ENCODE measurements at regions not wholly inside any gene's neighbourhood (a gene's known extent, or its start where the extent isn't known, plus 50 kb on each side); places are given as distances from the start of the nearest gene placed in this dataset.

- no peak overlapping the region for H3K27ac Mint-ChIP-seq
- intact Hi-C loops (cut with micrococcal nuclease): no loop called here
- DNase-seq: no peak
- H3K4me1 Mint-ChIP-seq: no peaks in the 10 kb centered on the region
- no peaks in the 10 kb centered on the region for H4K20me1 ChIP-seq (ENCODE audit: control insufficient read depth, insufficient read depth, low read length, poor library complexity, severe bottlenecking)
- 98% methylated on average over 3 of the region's 4 CpGs for WGBS (ENCODE audit: insufficient coverage)
- POLR2A ChIA-PET: no interaction called here
- no peak overlapping the region for H3K9ac ChIP-seq (ENCODE audit: low read length)
- no peaks in the 10 kb centered on the region for H3K79me2 ChIP-seq (ENCODE audit: control insufficient read depth, insufficient read depth, low read length)
- no peak overlapping the region for H3K4me3 Mint-ChIP-seq
- H3K4me2 ChIP-seq (replicated peaks; ENCODE audit: low read depth, low read length, poor library complexity, severe bottlenecking): no peak overlapping the region
- no peaks in the 10 kb centered on the region for H3K36me3 ChIP-seq (replicated peaks in 1 of 2; ENCODE audit: control extremely low read depth in 1 of 2, control insufficient read depth in 1 of 2, extremely low read depth in 1 of 2, insufficient read depth in 2 of 2, low read length in 1 of 2)
- no peak overlapping the region for H2AFZ ChIP-seq (ENCODE audit: insufficient read depth, low read depth, low read length, poor library complexity, severe bottlenecking)
- no peak overlapping the region for H3K4me3 ChIP-seq (ENCODE audit: control extremely low read depth in 1 of 5, extremely low read depth in 1 of 5, insufficient read depth in 1 of 5, low read depth in 2 of 5, low read length in 4 of 5)
- TF ChIP-seq CTCF (IDR thresholded peaks at IDR 0.05) (no peak), EZH2 (IDR thresholded peaks at IDR 0.05; ENCODE audit: borderline replicate concordance, insufficient read depth, low read depth, low read length, poor library complexity, severe bottlenecking) (no peak)
- H3K27me3 ChIP-seq (replicated peaks in 1 of 4; ENCODE audit: control extremely low read depth in 1 of 4, control insufficient read depth in 3 of 4, insufficient read depth in 4 of 4, low read length in 3 of 4): no peaks in the 10 kb centered on the region
- CTCF ChIA-PET: no interaction called here
- ATAC-seq (ENCODE audit: low read depth): no peak
- H3K9me3 Mint-ChIP-seq (ENCODE audit: insufficient read depth): no peaks in the 10 kb centered on the region
- peaks cover 6% of the 10 kb centered on the region for H3K27me3 Mint-ChIP-seq
- H3K4me1 ChIP-seq (ENCODE audit: control insufficient read depth in 2 of 2, insufficient read depth in 2 of 2, low read length in 2 of 2): no peaks in the 10 kb centered on the region
- no peaks in the 10 kb centered on the region for H3K9me3 ChIP-seq (ENCODE audit: control extremely low read depth in 1 of 3, control insufficient read depth in 2 of 3, insufficient read depth in 1 of 3, low read length in 2 of 3)
- no peak overlapping the region for H3K27ac ChIP-seq (ENCODE audit: low read length in 2 of 2)
Measured at GRCh38 chr1:39148942-39149341, 55.6 kb upstream of the MACF1 start.

DNA sequence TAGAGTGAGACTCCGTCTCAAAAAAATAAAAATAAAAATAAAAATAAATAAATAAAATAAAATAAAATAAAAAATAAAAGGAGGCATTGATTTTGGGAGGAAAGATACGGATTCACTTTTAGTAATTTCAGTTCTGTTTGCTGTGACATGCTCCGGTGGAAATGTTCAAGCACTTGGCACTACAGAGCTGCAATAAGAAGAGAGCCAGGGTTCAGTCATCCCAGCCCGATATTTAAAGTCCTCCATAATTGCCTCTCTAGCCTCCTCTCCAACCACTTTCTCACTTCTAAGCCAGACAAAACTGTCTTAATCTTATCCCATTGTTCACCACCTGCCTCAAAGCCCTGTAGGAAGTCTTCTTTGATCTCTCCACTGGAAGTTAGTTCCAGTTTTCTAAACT, 55.0 kb upstream of the MACF1 start:
- no peak for DNase-seq
- Mint-ChIP-seq H3K27ac (no peak overlapping the region), H3K9me3 (ENCODE audit: insufficient read depth) (no peaks in the 10 kb centered on the region), H3K27me3 (peaks cover 6% of the 10 kb centered on the region), H3K4me1 (no peaks in the 10 kb centered on the region), H3K4me3 (no peak overlapping the region)
- Histone ChIP-seq H4K20me1 (ENCODE audit: control insufficient read depth, insufficient read depth, low read length, poor library complexity, severe bottlenecking) (no peaks in the 10 kb centered on the region), H3K9me3 (ENCODE audit: control extremely low read depth in 1 of 3, control insufficient read depth in 2 of 3, insufficient read depth in 1 of 3, low read length in 2 of 3) (no peaks in the 10 kb centered on the region), H3K4me2 (replicated peaks; ENCODE audit: low read depth, low read length, poor library complexity, severe bottlenecking) (no peak overlapping the region), H3K27ac (ENCODE audit: low read length in 2 of 2) (no peak overlapping the region), H2AFZ (ENCODE audit: insufficient read depth, low read depth, low read length, poor library complexity, severe bottlenecking) (no peak overlapping the region), H3K4me1 (ENCODE audit: control insufficient read depth in 2 of 2, insufficient read depth in 2 of 2, low read length in 2 of 2) (no peaks in the 10 kb centered on the region), H3K79me2 (ENCODE audit: control insufficient read depth, insufficient read depth, low read length) (no peaks in the 10 kb centered on the region), H3K4me3 (ENCODE audit: control extremely low read depth in 1 of 5, extremely low read depth in 1 of 5, insufficient read depth in 1 of 5, low read depth in 2 of 5, low read length in 4 of 5) (no peak overlapping the region), H3K9ac (ENCODE audit: low read length) (no peak overlapping the region), H3K27me3 (replicated peaks in 1 of 4; ENCODE audit: control extremely low read depth in 1 of 4, control insufficient read depth in 3 of 4, insufficient read depth in 4 of 4, low read length in 3 of 4) (no peaks in the 10 kb centered on the region), H3K36me3 (replicated peaks in 1 of 2; ENCODE audit: control extremely low read depth in 1 of 2, control insufficient read depth in 1 of 2, extremely low read depth in 1 of 2, insufficient read depth in 2 of 2, low read length in 1 of 2) (no peaks in the 10 kb centered on the region)
- no peak for ATAC-seq (ENCODE audit: low read depth)
- ChIA-PET POLR2A (no interaction called here), CTCF (no interaction called here)
- intact Hi-C loops (cut with micrococcal nuclease): no loop called here
- WGBS (ENCODE audit: insufficient coverage): 92% methylated on average over 2 of the region's 4 CpGs
- TF ChIP-seq CTCF (IDR thresholded peaks at IDR 0.05) (no peak), EZH2 (IDR thresholded peaks at IDR 0.05; ENCODE audit: borderline replicate concordance, insufficient read depth, low read depth, low read length, poor library complexity, severe bottlenecking) (no peak)

Measured in B cell (primary cell).